NCI-H1930 (cell line): ENCODE measurements at regions not wholly inside any gene's neighbourhood (a gene's known extent, or its start where the extent isn't known, plus 50 kb on each side); places are given as distances from the start of the nearest gene placed in this dataset.
"Not testable (repeated sequence)": the region's sequence is repeated elsewhere in the genome, so short reads cannot be mapped to it uniquely, and the experiment has no call there.

ENCODE experiments used
- DNase-seq, 2 experiments: peaks; one replicate each; lab custom pipeline; 2025; lab: John Stamatoyannopoulos, UW

- DNase-seq = no peak
Measured at GRCh38 chr10:78210976-78211375, 177.3 kb downstream of the RPS24 start.

GRCh38 chr10:78211561-78212051 lies 177.9 kb downstream of the RPS24 start:
- no peak for DNase-seq

DNA sequence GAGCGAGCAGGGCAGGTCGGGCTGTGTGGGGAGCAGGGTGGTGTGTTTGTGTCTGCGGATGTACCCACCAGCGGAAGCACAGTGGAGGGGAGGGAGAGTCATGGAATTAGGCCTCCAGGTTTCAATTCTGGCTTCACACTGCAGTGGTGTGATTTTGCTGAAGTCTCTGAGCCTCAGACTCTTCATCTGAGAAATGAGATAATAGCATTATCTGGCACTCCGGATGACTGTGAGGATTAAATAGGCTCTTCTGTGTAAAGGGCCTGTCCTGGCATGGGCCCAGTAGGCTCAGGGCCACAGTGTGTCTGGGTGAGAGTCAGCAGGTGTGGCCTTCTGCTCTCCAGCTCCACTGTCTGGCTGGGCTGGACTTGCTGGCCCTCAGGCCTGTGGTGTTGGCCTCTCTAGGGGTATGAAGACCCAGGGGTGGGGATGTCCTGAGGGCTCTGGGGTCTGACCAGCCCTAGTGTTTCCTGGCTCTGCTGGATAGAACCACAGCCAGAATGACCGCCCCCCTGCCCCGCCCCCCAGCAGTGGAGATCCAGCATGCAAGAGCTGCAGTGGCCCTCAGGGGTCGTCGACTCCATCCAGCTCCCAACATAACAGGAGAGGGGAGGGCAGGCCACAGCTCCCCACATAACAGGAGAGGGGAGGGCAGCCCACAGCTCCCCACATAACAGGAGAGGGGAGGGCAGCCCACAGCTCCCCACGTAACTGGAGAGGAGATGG lies 178.6 kb downstream of the RPS24 start:
- DNase-seq = no peak

GRCh38 chr10:78212786-78213175 lies 179.1 kb downstream of the RPS24 start:
- DNase-seq = no peak

- DNase-seq = no peak
Measured at GRCh38 chr10:78214955-78215354, 181.3 kb downstream of the RPS24 start.

GRCh38 chr10:78215645-78216044 lies 182.0 kb downstream of the RPS24 start:
- no peak for DNase-seq

DNA sequence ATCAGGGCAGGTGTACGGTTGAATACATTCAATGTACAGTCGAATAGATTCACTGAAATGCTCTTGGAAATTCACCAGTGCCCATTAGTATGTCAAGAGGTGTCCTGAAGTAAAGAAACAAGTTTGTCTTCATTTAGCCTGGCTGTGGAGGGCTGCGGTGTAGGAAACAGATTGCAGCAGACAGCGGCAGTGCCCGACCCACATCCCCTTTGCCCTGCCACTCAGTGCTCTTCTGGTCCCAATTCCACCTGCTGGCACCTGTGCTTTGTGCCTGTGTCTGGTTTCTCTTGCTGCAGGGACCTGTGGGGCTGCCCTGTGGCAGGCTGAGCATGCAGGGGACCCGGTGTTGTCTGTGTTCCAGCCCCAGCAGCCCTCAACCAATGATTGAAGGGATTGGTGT lies 183.7 kb downstream of the RPS24 start:
- no peak for DNase-seq

- no peak for DNase-seq
Measured at GRCh38 chr10:78218798-78219490, 185.3 kb downstream of the RPS24 start.

DNA sequence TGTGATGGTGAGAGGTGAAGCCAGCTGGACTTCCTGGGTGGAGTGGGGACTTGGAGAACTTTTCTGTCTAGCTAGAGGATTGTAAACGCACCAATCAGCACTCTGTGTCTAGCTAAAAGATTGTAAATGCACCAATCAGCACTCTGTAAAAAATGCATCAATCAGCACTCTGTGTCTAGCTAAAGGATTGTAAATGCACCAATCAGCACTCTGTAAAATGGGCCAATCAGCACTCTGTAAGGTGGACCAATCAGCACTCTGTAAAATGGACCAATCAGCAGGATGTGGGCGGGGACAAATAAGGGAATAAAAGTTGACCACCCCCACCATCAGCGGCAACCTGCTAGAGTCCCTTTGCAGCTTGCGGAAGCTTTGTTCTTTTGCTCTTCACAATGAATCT lies 185.9 kb downstream of the RPS24 start:
- not testable (repeated sequence) for DNase-seq

DNA sequence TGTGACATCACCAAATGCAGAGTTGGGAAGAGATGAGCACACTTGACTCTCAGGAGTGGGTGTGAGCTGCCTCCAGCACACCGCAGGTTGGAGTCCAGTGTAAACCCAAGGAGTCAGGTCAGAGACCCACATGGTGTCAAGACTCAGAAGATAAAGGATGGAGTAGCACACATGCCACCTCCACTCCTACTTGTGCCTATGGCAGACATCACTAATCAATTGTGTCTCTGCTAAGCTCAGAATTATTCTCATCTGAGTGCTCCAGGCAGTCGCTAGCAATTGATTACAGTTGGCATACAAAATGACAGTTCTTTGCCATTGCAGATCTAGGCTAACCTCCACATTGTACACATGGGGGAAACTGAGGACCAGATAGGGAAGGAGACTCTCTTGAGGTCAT lies 187.1 kb downstream of the RPS24 start:
- DNase-seq = no peak

DNA sequence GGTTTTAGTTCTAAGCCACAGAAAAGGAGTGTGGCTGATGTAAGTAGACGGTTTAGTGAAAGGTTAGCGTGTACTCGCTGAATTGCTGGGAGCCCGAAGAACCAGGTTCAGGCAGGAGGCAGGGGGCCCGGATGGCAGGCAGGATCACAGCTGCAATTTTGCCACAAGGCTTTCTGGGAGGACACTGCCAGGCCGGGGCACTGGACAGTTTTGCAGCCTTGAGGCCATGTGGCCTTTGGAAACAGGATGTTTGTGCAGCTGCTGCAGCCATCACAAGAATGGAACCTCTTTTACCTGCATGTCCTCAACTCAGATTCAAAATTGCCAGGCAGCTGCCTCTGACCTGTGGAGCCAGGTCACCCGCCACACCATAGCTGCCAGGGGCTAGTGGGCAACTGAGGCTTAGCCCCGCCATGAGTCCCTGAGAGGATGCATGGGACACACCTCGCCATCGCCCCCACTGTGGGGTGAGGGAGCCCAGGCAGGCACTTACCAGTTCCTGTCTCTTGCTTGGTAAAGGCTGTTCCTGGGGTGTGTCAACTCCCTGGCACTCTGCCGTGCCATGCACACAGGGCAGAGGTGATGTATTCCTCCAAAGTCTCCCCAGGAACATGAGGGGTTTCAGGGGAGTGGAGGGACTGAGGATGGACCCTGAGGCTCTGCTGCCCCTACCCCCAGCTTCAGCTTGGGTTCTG lies 188.6 kb downstream of the RPS24 start:
- DNase-seq = no peak

DNA sequence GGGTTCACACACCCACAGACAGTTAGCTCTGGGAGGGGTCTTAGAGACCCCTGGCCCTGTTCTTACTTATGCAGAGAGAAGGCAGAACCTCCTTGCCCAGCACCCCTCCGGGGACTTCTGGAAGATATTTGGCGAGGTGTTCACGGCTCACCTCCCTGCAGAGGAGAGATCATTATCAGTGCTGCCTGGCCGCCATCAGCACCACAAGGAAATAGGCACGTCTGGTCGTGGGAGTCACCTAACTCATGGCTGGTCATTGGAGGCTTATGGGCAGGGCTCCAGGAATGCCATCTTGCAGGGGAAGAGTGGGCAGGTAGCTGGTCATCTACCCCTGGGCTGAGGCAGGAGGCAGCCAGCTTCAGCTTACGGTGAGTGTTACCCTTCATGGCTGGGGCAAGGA lies 189.4 kb downstream of the RPS24 start:
- no peak for DNase-seq

- DNase-seq = no peak
Measured at GRCh38 chr10:78224602-78225001, 190.9 kb downstream of the RPS24 start.

GRCh38 chr10:78225594-78225993 lies 191.9 kb downstream of the RPS24 start:
- no peak for DNase-seq

- DNase-seq = no peak
Measured at GRCh38 chr10:78229489-78229888, 195.8 kb downstream of the RPS24 start.

DNA sequence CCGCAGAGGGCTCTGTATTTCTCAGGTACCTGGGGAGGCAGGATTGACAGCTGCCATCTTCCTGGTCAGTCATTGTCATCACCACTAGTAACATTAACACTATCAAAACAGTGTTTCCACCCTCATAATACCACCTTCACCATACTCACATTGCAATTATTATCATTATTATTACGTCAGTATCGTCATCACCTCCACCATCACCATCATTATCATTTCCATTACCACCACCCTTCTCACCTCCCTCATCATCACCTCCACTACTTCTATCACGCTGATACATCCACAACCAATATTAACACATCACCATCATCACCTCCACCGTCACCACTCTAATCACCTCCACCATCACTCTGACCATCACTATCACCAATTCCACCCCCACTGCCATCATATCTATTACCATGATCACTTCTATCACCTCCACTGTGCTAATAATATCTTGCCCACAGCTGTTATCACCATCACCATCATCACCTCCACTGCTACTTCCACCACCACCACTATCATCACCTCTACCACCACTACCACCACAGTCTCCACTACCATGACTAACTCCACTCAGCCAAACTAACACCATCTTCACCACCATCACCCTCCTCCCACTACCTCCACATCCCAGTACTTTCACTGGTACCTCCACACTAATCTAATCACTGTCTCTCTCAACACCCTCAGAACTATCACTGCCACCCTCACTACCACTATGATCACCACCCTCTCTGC lies 196.4 kb downstream of the RPS24 start:
- no peak for DNase-seq

GRCh38 chr10:78231327-78231726 lies 197.7 kb downstream of the RPS24 start:
- no peak for DNase-seq

- no peak for DNase-seq
Measured at GRCh38 chr10:78231939-78232338, 198.3 kb downstream of the RPS24 start.

- DNase-seq = no peak
Measured at GRCh38 chr10:78236416-78237015, 202.9 kb downstream of the RPS24 start.

DNA sequence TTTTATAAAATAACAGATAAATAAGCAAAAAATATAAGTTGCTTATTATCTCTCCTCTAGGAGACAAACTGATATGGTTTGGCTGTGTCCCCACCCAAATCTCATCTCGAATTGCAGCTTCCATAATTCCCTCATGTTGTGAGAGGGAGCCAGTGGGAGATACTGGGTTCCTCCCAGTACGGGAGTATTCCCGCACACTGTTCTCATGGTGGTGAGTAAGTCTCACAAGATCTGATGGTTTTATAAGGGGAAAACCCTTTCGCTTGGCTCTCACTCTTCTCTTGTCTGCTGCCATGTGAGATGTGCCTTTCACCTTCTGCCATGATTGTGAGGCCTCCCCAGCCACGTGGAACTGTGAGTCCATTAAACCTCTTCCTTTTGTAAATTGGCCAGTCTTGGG lies 204.3 kb downstream of the RPS24 start:
- DNase-seq = not testable (repeated sequence)

GRCh38 chr10:78247266-78247665 lies 213.6 kb downstream of the RPS24 start:
- no peak for DNase-seq

DNA sequence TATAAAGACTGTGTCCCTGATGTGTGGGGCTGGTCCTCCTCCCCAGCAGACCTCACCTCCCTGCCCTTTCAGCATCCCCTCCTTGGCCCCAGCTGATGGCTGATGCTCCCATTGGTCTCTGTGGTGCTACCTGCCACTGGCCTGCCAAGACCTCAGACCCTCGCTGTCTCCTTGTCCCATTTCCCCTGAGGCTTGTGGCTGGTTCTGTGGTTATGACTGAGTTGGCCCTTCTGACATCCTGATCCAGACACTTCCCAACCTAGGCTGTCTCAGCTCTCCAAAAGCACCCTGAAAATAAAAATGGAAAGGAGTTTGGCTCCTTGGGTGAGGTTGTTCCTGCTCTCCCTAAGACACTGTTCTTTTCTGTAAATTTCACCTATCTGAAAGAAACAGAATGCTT lies 214.2 kb downstream of the RPS24 start:
- DNase-seq = no peak
